ENCODE measurements at regions not wholly inside any gene's neighbourhood (a gene's known extent, or its start where the extent isn't known, plus 50 kb on each side); places are given as distances from the start of the nearest gene placed in this dataset.
A peak's percentile ranks its signal among the peaks of the same experiment; 100 is the strongest.

DNA sequence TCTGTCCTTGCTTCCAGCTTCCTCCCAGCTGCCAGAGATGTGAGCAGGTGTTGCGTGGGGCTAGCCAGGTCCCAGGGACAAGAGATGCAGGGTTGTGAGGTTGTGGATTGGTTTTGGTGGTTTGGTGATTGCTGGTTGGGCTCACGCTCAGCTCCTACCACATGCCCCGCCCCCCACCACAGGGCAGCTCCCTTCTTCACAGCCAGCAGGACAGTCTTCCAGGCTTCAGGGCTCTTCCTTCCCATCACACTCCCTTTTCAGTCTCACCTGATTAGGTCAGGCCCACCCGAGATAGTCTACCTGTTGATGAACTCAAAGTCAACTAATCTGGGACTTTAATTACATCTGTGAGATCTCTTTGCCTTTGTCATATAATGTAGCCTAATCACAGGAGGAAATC lies 52.0 kb upstream of the GLI2 start:
- H2BK5ac ChIP-seq (ENCODE audit: low read depth, low read length, poor library complexity, severe bottlenecking): no peak overlapping the region
- no peaks in the 10 kb centered on the region for H3K36me3 ChIP-seq (ENCODE audit: control insufficient read depth in 1 of 2, insufficient read depth in 2 of 2, low read depth in 1 of 2, low read length in 2 of 2)
- H4K91ac ChIP-seq (ENCODE audit: low read length): no peak overlapping the region
- H2BK15ac ChIP-seq (ENCODE audit: low read depth, poor library complexity, severe bottlenecking): no peak overlapping the region
- 43% methylated on average over 1 of the region's 4 CpGs for WGBS
- H3K14ac ChIP-seq (ENCODE audit: low read length in 2 of 2): no peak overlapping the region
- no peak overlapping the region for H2BK12ac ChIP-seq (ENCODE audit: low read length in 2 of 2)
- H3K79me1 ChIP-seq (replicated peaks; ENCODE audit: low read length, poor library complexity, severe bottlenecking): no peaks in the 10 kb centered on the region
- H2BK120ac ChIP-seq (ENCODE audit: low read depth, low read length): no peak overlapping the region
- H2AK5ac ChIP-seq (ENCODE audit: low read length, severe bottlenecking): no peak overlapping the region
- H3K4me1 ChIP-seq (ENCODE audit: control insufficient read depth, insufficient read depth, low read depth, low read length): peaks cover 5% of the 10 kb centered on the region
- H2AFZ ChIP-seq (ENCODE audit: low read depth, low read length): no peak overlapping the region
- H4K8ac ChIP-seq (ENCODE audit: low read length): no peak overlapping the region
- H3K23ac ChIP-seq (ENCODE audit: low read length in 2 of 2): no peak overlapping the region
- H3K27ac ChIP-seq (ENCODE audit: low read length, poor library complexity, severe bottlenecking): no peak overlapping the region
- DNase-seq: no peak
- H3K9ac ChIP-seq (ENCODE audit: low read length): peak overlapping the region; percentile 71
- no peak overlapping the region for H3K4ac ChIP-seq (ENCODE audit: low read depth in 1 of 2, low read length in 2 of 2)
- peak overlapping the region in 1 of 2 experiments; percentile 37 for H3K4me3 ChIP-seq (ENCODE audit: insufficient read depth in 1 of 2, low read depth in 1 of 2, low read length in 2 of 2)
- H3K4me2 ChIP-seq (ENCODE audit: low read length, poor library complexity, severe bottlenecking): no peak overlapping the region
- H3K18ac ChIP-seq (ENCODE audit: low read depth in 1 of 2, low read length in 2 of 2): no peak overlapping the region
- no peaks in the 10 kb centered on the region for H3K9me3 ChIP-seq (ENCODE audit: control insufficient read depth, low read length)
- H3K27me3 ChIP-seq (ENCODE audit: control insufficient read depth in 1 of 2, insufficient read depth in 1 of 2, low read length in 2 of 2): peaks cover 18 to 49% of the 10 kb centered on the region in 2 experiments

GRCh38 chr2:120684289-120685065 lies 51.2 kb upstream of the GLI2 start:
- WGBS: 72% methylated on average over 7 of the region's 9 CpGs

GRCh38 chr2:120685066-120685973 lies 50.3 kb upstream of the GLI2 start:
- Histone ChIP-seq H3K36me3 (ENCODE audit: control insufficient read depth in 1 of 2, insufficient read depth in 2 of 2, low read depth in 1 of 2, low read length in 2 of 2) (no peaks in the 10 kb centered on the region), H3K18ac (ENCODE audit: low read depth in 1 of 2, low read length in 2 of 2) (no peak overlapping the region), H2BK15ac (ENCODE audit: low read depth, poor library complexity, severe bottlenecking) (no peak overlapping the region), H3K27ac (ENCODE audit: low read length, poor library complexity, severe bottlenecking) (no peak overlapping the region), H2AK5ac (ENCODE audit: low read length, severe bottlenecking) (no peak overlapping the region), H3K14ac (ENCODE audit: low read length in 2 of 2) (no peak overlapping the region), H3K79me1 (replicated peaks; ENCODE audit: low read length, poor library complexity, severe bottlenecking) (no peaks in the 10 kb centered on the region), H2BK120ac (ENCODE audit: low read depth, low read length) (no peak overlapping the region), H4K91ac (ENCODE audit: low read length) (no peak overlapping the region), H3K27me3 (ENCODE audit: control insufficient read depth in 1 of 2, insufficient read depth in 1 of 2, low read length in 2 of 2) (peaks cover 30 to 49% of the 10 kb centered on the region in 2 experiments), H3K4me1 (ENCODE audit: control insufficient read depth, insufficient read depth, low read depth, low read length) (peaks cover 2% of the 10 kb centered on the region), H2BK12ac (ENCODE audit: low read length in 2 of 2) (no peak overlapping the region), H2AFZ (ENCODE audit: low read depth, low read length) (no peak overlapping the region), H4K8ac (ENCODE audit: low read length) (no peak overlapping the region), H3K9me3 (ENCODE audit: control insufficient read depth, low read length) (no peaks in the 10 kb centered on the region), H2BK5ac (ENCODE audit: low read depth, low read length, poor library complexity, severe bottlenecking) (no peak overlapping the region), H3K9ac (ENCODE audit: low read length) (no peak overlapping the region), H3K4me3 (ENCODE audit: insufficient read depth in 1 of 2, low read depth in 1 of 2, low read length in 2 of 2) (no peak overlapping the region), H3K4ac (ENCODE audit: low read depth in 1 of 2, low read length in 2 of 2) (no peak overlapping the region), H3K23ac (ENCODE audit: low read length in 2 of 2) (peak overlapping the region in 1 of 2 experiments; percentile 27), H3K4me2 (ENCODE audit: low read length, poor library complexity, severe bottlenecking) (no peak overlapping the region)
- WGBS: 72% methylated on average over 5 of the region's 5 CpGs
- DNase-seq: no peak

More at GRCh38 chr2:120684289-120685065, 51.2 kb upstream of the GLI2 start:
- H2AK5ac ChIP-seq (ENCODE audit: low read length, severe bottlenecking): no peak overlapping the region
- no peak overlapping the region for H4K8ac ChIP-seq (ENCODE audit: low read length)
- no peaks in the 10 kb centered on the region for H3K36me3 ChIP-seq (ENCODE audit: control insufficient read depth in 1 of 2, insufficient read depth in 2 of 2, low read depth in 1 of 2, low read length in 2 of 2)
- H3K9ac ChIP-seq (ENCODE audit: low read length): peak overlapping the region; percentile 71
- H3K79me1 ChIP-seq (replicated peaks; ENCODE audit: low read length, poor library complexity, severe bottlenecking): no peaks in the 10 kb centered on the region
- H2BK15ac ChIP-seq (ENCODE audit: low read depth, poor library complexity, severe bottlenecking): no peak overlapping the region
- no peak overlapping the region for H3K18ac ChIP-seq (ENCODE audit: low read depth in 1 of 2, low read length in 2 of 2)
- peak overlapping the region in 1 of 2 experiments; percentile 37 for H3K4me3 ChIP-seq (ENCODE audit: insufficient read depth in 1 of 2, low read depth in 1 of 2, low read length in 2 of 2)
- H3K23ac ChIP-seq (ENCODE audit: low read length in 2 of 2): peak overlapping the region in 1 of 2 experiments; percentile 27
- no peak overlapping the region for H3K4me2 ChIP-seq (ENCODE audit: low read length, poor library complexity, severe bottlenecking)
- H2BK12ac ChIP-seq (ENCODE audit: low read length in 2 of 2): no peak overlapping the region
- no peak overlapping the region for H3K27ac ChIP-seq (ENCODE audit: low read length, poor library complexity, severe bottlenecking)
- H2BK120ac ChIP-seq (ENCODE audit: low read depth, low read length): no peak overlapping the region
- no peak overlapping the region for H3K4ac ChIP-seq (ENCODE audit: low read depth in 1 of 2, low read length in 2 of 2)
- H3K14ac ChIP-seq (ENCODE audit: low read length in 2 of 2): no peak overlapping the region
- H3K9me3 ChIP-seq (ENCODE audit: control insufficient read depth, low read length): no peaks in the 10 kb centered on the region
- DNase-seq: no peak
- no peak overlapping the region for H2BK5ac ChIP-seq (ENCODE audit: low read depth, low read length, poor library complexity, severe bottlenecking)
- peaks cover 5% of the 10 kb centered on the region for H3K4me1 ChIP-seq (ENCODE audit: control insufficient read depth, insufficient read depth, low read depth, low read length)
- no peak overlapping the region for H4K91ac ChIP-seq (ENCODE audit: low read length)
- no peak overlapping the region for H2AFZ ChIP-seq (ENCODE audit: low read depth, low read length)
- H3K27me3 ChIP-seq (ENCODE audit: control insufficient read depth in 1 of 2, insufficient read depth in 1 of 2, low read length in 2 of 2): peaks cover 25 to 47% of the 10 kb centered on the region in 2 experiments

Data from mesenchymal stem cell (in vitro differentiated cells and primary cell).